OCI-LY7 (cell line): ENCODE measurements at regions not wholly inside any gene's neighbourhood (a gene's known extent, or its start where the extent isn't known, plus 50 kb on each side); places are given as distances from the start of the nearest gene placed in this dataset.

ENCODE experiments used
- EZH2phosphoT487 ChIP-seq: fragments of 200-600 bp; sonication (generic); IDR thresholded peaks from 2 replicates; pipeline ENCODE4 v1.6.1; 2018; ENCODE audit warnings: low read depth, borderline replicate concordance, mild to moderate bottlenecking, mixed run types, antibody characterized with exemption, low read length, moderate library complexity, mixed read lengths
- TF ChIP-seq, protein P1 (sequence below): fragments of 200-600 bp; sonication (generic); conservative IDR thresholded peaks from 2 replicates; pipeline ENCODE4 v1.5.1; 2014; ENCODE audit warnings: mild to moderate bottlenecking, antibody characterized with exemption, low read length, moderate library complexity, mixed read lengths

DNA sequence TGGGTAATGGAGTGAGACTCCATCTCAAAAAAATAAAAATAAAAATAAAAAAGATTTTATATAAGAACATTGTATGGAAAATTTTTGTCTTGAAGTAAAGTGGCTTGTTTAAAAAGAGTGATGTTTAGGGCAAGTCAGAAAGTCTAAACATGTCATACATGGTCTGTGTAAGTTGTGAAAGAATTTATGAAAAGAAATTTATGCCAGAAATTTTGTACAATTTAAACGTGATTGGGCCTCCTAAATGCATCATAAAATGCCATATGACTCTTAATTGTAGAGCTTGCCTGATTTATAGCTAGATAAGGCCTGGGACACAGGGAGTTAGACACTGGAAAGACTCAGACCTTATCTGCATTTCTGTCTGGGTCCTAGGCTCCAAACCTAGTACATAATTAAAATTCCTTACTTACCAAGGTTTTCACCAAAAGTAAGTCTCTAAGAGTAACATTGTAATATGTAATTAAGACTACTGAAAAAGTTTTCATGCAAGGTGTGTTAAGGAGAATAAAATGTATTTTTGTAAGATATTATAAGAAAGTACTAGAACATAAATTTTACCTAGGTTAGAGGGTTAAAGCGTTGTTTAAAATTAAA, 110.5 kb downstream of the AASDHPPT start:
- TF ChIP-seq, protein P1, sequence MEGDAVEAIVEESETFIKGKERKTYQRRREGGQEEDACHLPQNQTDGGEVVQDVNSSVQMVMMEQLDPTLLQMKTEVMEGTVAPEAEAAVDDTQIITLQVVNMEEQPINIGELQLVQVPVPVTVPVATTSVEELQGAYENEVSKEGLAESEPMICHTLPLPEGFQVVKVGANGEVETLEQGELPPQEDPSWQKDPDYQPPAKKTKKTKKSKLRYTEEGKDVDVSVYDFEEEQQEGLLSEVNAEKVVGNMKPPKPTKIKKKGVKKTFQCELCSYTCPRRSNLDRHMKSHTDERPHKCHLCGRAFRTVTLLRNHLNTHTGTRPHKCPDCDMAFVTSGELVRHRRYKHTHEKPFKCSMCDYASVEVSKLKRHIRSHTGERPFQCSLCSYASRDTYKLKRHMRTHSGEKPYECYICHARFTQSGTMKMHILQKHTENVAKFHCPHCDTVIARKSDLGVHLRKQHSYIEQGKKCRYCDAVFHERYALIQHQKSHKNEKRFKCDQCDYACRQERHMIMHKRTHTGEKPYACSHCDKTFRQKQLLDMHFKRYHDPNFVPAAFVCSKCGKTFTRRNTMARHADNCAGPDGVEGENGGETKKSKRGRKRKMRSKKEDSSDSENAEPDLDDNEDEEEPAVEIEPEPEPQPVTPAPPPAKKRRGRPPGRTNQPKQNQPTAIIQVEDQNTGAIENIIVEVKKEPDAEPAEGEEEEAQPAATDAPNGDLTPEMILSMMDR, result no peak
- TF ChIP-seq EZH2phosphoT487, result no peak
